IMR-90 (cell line): ENCODE measurements at regions not wholly inside any gene's neighbourhood (a gene's known extent, or its start where the extent isn't known, plus 50 kb on each side); places are given as distances from the start of the nearest gene placed in this dataset.

Experiments
- BHLHE40 ChIP-seq: fragments of 150-350 bp; IDR thresholded peaks from 2 replicates; pipeline ENCODE4 v1.6.1; 2016; ENCODE audit warnings: mild to moderate bottlenecking, low read depth, low read length
- CEBPB ChIP-seq: IDR thresholded peaks from 2 replicates; pipeline ENCODE4 v1.6.1; 2012; ENCODE audit warnings: low read depth, low read length, improper control_type of control experiment
- RFX5 ChIP-seq: IDR thresholded peaks from 2 replicates; pipeline ENCODE4 v1.8.0; 2012; ENCODE audit warnings: low read depth, mild to moderate bottlenecking, low read length, moderate library complexity
- TF ChIP-seq, protein P1 (sequence below): conservative IDR thresholded peaks from 2 replicates; pipeline ENCODE4 v1.5.1; 2012; ENCODE audit warnings: mild to moderate bottlenecking, low read depth, low read length, improper control_type of control experiment

DNA sequence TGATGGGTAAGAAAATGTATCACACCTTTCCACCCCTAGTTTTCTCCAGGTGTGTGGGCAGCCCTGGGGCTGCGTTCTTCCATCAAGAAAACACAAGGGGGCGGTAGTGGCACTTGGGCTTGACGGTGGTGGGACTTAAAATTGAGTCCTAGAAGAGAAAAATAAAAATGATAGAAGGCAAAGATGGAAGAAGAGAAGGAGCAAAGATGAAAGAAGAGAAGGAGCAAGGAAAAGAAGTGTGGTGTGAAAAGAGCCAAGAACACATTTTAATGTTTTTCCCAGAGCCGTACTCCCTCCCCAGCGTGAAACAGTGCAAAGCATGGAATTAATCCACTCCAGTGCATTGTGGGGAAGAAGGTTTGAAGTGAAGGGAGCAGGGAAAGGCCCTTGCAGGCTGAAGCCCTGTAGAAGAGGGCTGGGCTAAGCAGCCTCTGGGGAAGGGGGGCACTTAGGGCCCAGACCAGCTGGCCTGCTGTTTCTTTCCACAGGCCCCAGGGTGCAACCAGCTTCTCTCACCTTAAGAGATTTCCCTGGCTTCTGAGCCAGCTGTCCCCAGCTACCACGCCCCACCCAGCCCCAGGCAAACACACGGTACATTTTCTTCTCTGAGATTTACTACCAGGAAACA, 256.8 kb downstream of the RNF152 start:
- TF ChIP-seq, protein P1, sequence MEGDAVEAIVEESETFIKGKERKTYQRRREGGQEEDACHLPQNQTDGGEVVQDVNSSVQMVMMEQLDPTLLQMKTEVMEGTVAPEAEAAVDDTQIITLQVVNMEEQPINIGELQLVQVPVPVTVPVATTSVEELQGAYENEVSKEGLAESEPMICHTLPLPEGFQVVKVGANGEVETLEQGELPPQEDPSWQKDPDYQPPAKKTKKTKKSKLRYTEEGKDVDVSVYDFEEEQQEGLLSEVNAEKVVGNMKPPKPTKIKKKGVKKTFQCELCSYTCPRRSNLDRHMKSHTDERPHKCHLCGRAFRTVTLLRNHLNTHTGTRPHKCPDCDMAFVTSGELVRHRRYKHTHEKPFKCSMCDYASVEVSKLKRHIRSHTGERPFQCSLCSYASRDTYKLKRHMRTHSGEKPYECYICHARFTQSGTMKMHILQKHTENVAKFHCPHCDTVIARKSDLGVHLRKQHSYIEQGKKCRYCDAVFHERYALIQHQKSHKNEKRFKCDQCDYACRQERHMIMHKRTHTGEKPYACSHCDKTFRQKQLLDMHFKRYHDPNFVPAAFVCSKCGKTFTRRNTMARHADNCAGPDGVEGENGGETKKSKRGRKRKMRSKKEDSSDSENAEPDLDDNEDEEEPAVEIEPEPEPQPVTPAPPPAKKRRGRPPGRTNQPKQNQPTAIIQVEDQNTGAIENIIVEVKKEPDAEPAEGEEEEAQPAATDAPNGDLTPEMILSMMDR, result peak; percentile 85
- TF ChIP-seq BHLHE40 (no peak), RFX5 (no peak), CEBPB (no peak)
